Astrocyte of the spinal cord (primary cell): ENCODE measurements at regions not wholly inside any gene's neighbourhood (a gene's known extent, or its start where the extent isn't known, plus 50 kb on each side); places are given as distances from the start of the nearest gene placed in this dataset.

Experiments used
- DNase-seq: peaks from one replicate; pipeline ENCODE4 v3.0.0; 2011; ENCODE audit warnings: low read depth, low spot score
- H3K4me3 ChIP-seq: 2 replicates; pipeline ENCODE4 v1.5.1; 2011; ENCODE audit warnings: low read depth, mild to moderate bottlenecking, low read length, moderate library complexity
- CTCF ChIP-seq: IDR thresholded peaks from 2 replicates; pipeline ENCODE4 v1.5.1; 2012; ENCODE audit warnings: low read depth, mild to moderate bottlenecking, low read length, inconsistent platforms
- in situ Hi-C: cut with HindIII; loops from 2 replicates; pipeline ENCODE4 v1.10.0; 2017; ENCODE audit warnings: low sequenced_read_pairs

GRCh38 chr11:106457727-106458126 is 380.3 kb downstream of the AASDHPPT start:
- peak; percentile 67 for DNase-seq
- no peak overlapping the region for H3K4me3 ChIP-seq
- in situ Hi-C loops = no loop called here
- no peak for TF ChIP-seq CTCF

- in situ Hi-C loops = no loop called here
Measured at GRCh38 chr11:106459135-106459534, 381.7 kb downstream of the AASDHPPT start.

GRCh38 chr11:106461148-106461691 is 383.8 kb downstream of the AASDHPPT start:
- no peak overlapping the region for H3K4me3 ChIP-seq
- no peak for TF ChIP-seq CTCF
- no peak for DNase-seq
- in situ Hi-C loops = no loop called here

More at GRCh38 chr11:106459135-106459534, 381.7 kb downstream of the AASDHPPT start:
- no peak for DNase-seq
- no peak overlapping the region for H3K4me3 ChIP-seq
- no peak for TF ChIP-seq CTCF

GRCh38 chr11:106461839-106462545 is 384.5 kb downstream of the AASDHPPT start:
- in situ Hi-C loops = no loop called here
- no peak overlapping the region for H3K4me3 ChIP-seq
- no peak for TF ChIP-seq CTCF
- DNase-seq = no peak

GRCh38 chr11:106463154-106463553 is 385.7 kb downstream of the AASDHPPT start:
- no peak for DNase-seq
- H3K4me3 ChIP-seq = no peak overlapping the region
- TF ChIP-seq CTCF = no peak
- in situ Hi-C loops = no loop called here

GRCh38 chr11:106463796-106464201 is 386.3 kb downstream of the AASDHPPT start:
- in situ Hi-C loops = no loop called here
- TF ChIP-seq CTCF = no peak
- H3K4me3 ChIP-seq = no peak overlapping the region
- no peak for DNase-seq
